Esophagus mucosa (tissue), 1 donor: ENCODE measurements at regions not wholly inside any gene's neighbourhood (a gene's known extent, or its start where the extent isn't known, plus 50 kb on each side); places are given as distances from the start of the nearest gene placed in this dataset.

Source experiments
- ATAC-seq: fragments of 200-7000 bp; cut with Tn5 transposase; one replicate; pipeline ENCODE4 v1.9.1; 2020
- donor health status: DM: yes; HTN: yes; CAD: no.

DNA sequence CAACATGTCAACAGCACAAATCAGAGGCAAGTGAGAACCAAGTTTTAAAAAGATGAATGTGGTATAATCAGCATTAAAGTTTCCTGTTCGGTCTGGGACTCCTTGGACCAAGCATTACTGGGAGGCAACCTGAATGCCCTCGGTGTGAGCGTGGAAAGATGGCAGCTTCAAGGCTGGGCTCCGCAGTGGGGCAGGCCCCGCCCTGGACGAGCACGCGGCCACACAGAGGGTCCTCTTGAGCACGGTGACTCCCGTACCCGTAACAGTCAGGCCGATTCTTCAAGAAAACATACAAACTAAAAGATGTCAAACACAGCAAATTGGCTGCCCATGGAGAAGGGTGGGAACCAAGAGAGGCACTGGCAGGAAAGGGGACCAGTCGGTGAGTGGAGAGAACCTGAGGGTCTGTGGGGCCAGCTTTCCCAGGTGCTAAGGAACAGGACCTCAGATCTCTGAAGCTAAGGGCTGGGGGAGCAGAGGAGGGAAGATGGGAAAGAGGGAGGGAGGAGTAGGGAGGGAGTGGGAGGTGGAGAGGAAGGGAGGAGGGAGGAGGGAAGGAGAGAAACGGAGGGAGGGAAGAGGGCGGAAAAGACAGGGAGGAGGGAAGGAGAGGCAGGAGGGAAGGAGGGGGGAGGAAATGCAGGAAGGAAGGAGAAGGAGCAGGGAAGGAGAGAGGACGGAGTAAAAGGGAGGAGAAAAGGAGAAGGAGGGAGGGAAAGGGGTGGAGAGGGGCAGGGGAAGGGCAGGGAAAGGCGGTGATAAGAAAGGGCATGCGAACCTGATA, 71.2 kb upstream of the FAM20C start:
- ATAC-seq: no peak

DNA sequence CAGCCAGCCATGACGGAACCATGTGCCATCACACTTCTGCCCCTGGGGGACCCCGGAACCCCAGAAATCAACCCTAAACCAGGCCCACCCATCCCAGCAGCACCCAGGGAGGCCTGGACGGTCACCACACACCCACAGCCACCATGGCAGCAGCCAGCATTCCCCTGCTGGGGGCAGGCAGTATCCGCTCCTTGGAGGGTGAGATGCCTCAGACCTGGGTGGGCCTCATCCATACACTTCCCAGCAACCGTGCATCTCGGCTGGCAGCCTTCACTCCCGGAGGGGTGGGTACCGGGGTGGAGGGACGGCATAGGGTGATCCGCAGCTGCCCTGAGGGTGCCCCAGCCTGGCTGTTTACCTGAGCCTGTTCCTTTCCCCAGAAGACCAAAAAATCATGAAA, 69.1 kb upstream of the FAM20C start:
- ATAC-seq: no peak

- no peak for ATAC-seq
Observed at GRCh38 chr7:124130-124949, 68.0 kb upstream of the FAM20C start.

DNA sequence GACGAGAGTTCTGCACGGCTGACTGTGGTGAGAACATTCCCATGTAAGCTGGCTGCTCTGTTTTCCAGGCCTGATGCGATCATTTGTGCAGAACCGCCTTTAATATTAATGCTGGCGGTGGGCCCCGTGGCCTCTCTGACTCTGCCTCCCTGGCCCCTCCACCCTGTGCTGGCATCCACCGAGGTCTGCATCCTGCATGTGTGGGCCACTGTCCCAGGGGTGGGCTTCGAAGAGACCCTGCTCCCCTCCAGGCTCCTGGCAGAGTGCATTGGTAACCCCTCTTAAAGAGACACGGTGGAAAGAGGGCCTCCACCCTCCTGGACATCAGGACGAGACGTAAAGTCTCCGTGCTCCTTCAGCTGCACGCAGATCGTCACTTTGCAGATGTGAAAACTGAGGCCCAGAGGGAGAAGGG, 67.3 kb upstream of the FAM20C start:
- ATAC-seq: no peak

DNA sequence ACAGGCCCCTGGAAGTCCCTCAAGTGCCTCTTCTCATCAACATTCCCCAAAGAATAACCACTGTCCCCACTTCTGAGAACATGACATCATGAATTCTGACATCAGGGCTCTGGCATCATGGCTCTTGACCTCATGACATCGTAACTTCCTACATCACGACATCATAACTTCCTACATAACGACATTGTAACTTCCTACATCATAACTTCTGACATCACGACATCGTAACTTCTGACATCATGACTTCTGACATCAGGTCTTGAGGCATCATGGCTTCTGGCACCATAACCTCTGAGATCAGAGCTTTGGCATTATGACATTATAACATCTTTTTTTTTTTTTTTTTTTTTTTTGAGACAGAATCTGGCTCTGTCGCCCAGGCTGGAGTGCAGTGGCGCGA, 66.7 kb upstream of the FAM20C start:
- no peak for ATAC-seq

DNA sequence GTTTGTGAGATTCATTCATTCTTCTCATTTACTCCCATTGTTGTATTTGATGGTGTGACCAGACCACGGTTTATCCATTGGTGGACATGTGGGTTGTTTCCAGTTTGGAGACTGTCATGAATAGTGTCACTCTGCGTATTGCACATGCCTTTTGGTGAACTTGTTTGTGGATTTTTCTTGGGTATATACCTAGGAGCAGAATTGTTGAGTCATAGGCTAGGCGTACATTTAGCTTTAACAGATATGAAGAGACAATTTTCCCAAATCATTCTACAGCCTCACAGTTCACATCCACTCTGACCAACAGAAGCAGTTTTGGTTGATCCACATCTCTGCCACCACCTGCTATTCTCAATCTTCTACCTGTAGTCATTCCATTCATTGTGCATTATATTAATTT, 66.0 kb upstream of the FAM20C start:
- ATAC-seq: no peak

DNA sequence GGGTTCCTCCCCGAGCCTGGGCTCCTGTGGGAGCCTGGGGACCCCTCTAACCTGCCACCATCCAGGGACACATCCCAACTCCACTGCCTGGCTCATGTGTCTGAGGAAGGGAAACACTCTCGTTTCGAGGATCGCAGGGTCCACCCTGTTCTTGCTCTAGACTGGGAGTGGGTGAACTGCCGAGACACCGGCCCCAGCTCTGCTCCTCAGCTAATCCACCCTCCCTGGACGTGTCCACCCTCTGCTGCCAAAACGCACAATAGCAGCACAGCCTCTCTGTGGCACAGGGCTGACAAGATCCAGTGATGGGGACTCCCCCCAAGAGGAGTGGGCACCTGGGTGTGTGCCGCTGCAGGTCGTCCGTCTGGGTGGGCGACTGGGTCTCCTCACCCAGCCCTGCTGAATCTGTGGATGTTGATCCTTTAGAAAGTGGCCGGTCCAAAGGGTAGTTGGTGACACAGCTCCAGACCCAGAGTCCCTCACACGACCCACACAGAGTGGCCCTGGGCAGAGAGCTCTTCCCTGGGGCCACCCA, 65.2 kb upstream of the FAM20C start:
- ATAC-seq: no peak

DNA sequence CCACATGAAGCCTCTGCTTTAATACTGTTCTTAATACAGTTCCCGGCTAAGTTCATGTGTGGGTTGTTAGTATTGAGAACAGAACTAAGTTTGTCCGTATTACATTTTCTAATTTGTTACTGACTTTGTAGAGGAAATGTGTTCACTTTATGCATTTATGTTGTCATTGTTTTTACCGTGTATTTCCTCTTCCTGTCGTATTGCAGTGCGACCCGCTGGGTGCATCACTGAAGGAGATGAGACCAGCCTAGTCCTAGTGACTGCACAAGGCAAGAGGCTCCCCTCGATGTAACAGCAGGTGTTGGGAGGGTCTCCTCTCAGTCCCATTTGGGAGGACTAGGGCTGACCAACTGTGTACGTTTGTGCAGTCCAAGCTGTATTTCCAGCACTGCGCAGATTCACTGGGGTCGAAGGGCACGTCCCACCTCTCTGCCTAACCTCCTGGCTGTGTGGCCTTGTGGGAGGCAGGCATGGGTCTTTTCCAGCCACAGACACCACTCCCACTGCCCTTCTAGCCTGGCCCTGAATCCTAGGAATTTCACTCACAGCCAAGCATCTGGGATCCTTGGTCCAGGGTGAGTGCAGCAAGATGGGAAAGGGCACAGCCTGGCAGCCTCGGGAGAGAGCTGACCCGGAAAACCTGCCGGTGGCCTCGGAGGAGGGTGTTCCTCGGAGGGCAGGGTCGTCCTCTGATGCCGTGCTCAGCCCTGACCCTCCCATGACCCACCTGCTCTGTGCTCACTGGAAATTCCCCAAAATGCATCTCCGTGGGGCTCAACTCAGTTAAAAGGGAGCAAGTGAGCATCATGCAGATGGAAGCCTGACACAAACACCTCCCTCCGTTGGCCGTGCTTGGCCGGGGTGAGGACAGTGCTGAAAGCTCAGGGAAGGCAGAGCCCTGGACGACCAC, 63.9 kb upstream of the FAM20C start:
- ATAC-seq: no peak

- ATAC-seq: no peak
Observed at GRCh38 chr7:129366-130221, 62.8 kb upstream of the FAM20C start.

DNA sequence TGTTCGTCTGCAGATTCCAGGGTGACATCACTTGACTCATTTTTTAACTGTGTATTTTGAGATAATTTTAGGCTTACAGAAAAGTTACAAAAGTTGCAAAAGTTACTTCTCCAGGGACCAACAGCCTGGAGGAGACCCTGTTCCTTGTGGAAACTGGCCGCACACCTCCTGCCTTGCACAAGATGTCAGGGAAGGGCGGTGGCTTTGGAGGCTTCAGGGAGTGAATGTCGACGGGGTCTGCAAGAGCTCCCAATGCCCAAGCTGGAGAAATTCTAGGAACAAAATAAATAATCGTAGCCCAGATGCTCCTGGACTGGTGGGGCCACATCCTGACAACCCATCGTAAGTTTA, 62.2 kb upstream of the FAM20C start:
- no peak for ATAC-seq

- ATAC-seq: no peak
Observed at GRCh38 chr7:130875-131780, 61.2 kb upstream of the FAM20C start.

GRCh38 chr7:131781-132482, 60.4 kb upstream of the FAM20C start:
- ATAC-seq: no peak

- no peak for ATAC-seq
Observed at GRCh38 chr7:132899-133298, 59.5 kb upstream of the FAM20C start.

DNA sequence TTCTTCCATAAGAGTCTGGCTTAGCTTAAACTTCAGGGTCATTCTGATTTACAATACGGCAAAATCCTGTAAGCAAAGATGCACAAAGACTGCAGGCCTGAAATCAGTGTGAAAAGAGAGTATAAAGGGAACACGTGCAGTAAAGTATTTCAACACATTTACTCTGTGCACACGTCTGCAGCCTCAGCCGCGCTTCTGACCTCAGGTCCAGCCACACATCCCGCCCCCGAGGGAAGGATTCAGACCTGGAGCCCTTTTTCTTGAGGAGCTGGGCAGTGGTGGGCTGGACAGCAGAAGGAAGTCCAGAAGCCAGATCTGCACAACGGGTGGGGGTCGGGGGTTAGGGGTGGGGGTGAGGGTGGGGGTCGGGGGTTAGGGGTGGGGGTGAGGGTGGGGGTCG, 58.9 kb upstream of the FAM20C start:
- ATAC-seq: no peak

DNA sequence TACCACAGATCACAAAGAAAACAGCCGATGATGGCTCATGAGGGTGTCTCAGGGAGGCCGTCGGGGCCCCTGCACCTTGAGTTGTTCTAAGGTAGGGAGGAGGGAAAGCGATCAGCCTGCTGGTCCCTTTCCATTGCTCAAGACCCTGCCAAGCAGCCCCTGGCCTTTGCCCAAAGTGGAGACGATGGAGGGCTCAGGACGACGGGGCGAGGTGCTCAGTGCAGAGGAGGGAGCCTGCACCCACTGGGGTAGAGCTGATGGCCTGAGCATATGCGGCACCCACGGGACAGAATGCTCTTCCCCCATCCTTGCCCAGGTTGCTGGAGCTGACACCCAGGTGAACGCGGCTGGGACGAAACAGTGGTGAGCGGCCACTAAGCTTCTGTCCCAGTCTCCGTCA, 58.3 kb upstream of the FAM20C start:
- ATAC-seq: no peak

DNA sequence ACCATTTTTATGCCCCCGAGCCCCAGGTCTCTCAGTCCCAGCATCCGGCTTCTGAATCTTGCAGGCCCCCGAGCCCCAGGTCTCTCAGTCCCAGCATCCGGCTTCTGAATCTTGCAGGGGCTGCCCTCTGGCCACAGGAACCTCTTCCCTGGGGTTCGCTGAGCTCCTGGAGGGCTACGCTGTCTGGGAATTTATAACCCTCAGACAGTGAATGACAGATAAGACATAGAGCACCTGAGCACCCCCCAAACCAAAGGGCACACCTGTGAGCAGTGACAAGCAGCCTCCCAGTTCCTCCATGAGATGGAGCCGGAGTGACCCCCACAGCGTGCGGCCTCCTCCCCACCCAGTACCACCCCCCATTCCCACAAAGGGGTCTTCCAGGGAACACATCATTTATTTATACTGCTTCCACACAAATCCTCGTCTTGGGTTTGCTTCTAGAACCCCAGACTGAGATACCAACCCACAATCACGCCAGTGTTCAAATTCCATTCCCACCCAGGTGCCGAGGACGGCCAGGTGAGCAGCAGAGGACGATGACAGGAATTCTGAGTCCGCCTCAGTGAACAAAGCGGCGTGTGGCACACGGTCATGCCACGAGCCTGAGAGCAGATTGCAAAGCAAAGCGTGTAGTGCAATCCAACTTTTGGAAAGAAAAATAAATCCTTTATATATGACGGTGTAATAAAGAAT, 57.7 kb upstream of the FAM20C start:
- no peak for ATAC-seq

GRCh38 chr7:135257-135653, 57.1 kb upstream of the FAM20C start:
- ATAC-seq: no peak

DNA sequence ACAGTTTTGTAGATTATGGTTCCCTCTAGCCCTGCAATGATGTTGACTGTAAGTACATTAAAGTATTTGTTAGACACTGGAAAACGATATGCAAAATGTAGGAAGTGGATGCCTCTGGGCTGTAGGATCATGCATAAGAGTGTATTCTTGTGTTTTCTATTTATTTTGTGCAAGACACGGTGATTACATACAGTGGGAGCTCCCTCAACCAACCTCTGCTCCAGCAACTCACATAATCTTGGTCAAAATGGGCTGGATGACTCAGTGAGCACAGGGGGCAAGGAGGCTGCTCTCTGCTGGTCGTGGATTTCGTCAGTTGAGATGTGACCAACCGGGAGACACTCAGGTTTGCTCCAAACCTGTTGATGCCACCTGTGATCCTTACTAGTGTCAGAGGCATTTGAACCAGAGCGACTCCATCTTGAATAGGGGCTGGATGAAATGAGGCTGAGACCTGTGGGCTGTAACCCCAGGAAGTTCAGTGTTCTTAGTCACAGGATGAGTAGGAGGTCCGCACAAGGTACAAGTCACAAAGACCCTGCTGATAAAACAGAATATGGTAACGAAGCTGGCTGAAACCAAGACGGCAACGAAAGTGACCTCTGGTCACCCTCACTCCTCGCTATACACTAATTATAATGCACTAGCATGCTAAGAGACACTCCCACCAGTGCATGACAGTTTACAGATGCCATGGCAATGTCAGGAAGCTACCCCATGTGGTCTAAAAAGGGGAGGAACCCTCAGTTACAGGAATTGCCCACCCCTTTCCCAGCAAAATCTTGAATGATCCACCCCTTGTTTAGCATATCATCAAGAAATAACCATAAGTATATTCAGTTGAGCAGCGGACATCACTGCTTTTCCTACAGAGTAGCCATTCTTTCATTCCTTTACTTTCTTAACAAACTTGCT, 56.4 kb upstream of the FAM20C start:
- no peak for ATAC-seq
